Fibroblast of the aortic adventitia (primary cell): ENCODE measurements at regions not wholly inside any gene's neighbourhood (a gene's known extent, or its start where the extent isn't known, plus 50 kb on each side); places are given as distances from the start of the nearest gene placed in this dataset.

Experiments
- DNase-seq: peaks from one replicate; pipeline ENCODE4 v3.0.0-alpha.2; 2010; ENCODE audit warnings: low read depth
- H3K4me3 ChIP-seq: 2 replicates; pipeline ENCODE4 v1.5.1; 2011; ENCODE audit warnings: low read depth, mild to moderate bottlenecking, control low read depth, low read length, moderate library complexity
- TF ChIP-seq, protein P1 (sequence below): IDR thresholded peaks from 2 replicates; pipeline ENCODE4 v1.5.1; 2011; ENCODE audit warnings: mild to moderate bottlenecking, low read length, control low read depth, inconsistent platforms; ENCODE audit not compliant: insufficient read depth

DNA sequence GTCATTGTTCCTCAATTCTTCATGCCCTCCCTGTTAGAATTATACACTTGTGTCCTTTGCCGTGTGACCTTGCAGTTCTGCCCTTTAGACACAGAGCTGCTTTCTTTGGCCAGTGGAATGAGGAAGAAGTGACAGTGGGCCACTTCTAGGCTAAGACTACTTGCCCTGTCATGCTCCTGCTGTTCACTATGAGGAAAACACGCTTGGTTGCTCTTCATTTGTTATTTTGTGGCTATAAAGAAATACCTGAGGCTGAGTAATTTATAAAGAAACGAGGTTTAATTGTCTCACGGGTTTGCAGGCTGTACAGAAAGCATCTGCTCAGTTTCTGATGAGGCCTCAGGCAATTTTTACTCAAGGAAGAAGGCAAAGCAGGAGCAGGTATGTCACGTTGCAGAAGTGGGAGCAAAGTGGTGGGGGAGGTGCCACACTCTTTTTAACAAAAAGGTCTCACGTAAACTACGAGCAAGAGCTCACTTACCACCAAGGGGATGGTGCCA is 279.1 kb upstream of the DMAC1 start:
- no peak for DNase-seq
- H3K4me3 ChIP-seq: no peak overlapping the region
- TF ChIP-seq, protein P1, sequence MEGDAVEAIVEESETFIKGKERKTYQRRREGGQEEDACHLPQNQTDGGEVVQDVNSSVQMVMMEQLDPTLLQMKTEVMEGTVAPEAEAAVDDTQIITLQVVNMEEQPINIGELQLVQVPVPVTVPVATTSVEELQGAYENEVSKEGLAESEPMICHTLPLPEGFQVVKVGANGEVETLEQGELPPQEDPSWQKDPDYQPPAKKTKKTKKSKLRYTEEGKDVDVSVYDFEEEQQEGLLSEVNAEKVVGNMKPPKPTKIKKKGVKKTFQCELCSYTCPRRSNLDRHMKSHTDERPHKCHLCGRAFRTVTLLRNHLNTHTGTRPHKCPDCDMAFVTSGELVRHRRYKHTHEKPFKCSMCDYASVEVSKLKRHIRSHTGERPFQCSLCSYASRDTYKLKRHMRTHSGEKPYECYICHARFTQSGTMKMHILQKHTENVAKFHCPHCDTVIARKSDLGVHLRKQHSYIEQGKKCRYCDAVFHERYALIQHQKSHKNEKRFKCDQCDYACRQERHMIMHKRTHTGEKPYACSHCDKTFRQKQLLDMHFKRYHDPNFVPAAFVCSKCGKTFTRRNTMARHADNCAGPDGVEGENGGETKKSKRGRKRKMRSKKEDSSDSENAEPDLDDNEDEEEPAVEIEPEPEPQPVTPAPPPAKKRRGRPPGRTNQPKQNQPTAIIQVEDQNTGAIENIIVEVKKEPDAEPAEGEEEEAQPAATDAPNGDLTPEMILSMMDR: no peak

GRCh38 chr9:8074713-8075286 is 275.2 kb upstream of the DMAC1 start:
- no peak for DNase-seq
- no peak overlapping the region for H3K4me3 ChIP-seq
- TF ChIP-seq, protein P1: no peak

GRCh38 chr9:8071445-8071798 is 271.8 kb upstream of the DMAC1 start:
- TF ChIP-seq, protein P1: no peak
- H3K4me3 ChIP-seq: no peak overlapping the region
- no peak for DNase-seq

GRCh38 chr9:8070779-8071444 is 271.3 kb upstream of the DMAC1 start:
- no peak overlapping the region for H3K4me3 ChIP-seq
- no peak for DNase-seq
- TF ChIP-seq, protein P1: no peak

DNA sequence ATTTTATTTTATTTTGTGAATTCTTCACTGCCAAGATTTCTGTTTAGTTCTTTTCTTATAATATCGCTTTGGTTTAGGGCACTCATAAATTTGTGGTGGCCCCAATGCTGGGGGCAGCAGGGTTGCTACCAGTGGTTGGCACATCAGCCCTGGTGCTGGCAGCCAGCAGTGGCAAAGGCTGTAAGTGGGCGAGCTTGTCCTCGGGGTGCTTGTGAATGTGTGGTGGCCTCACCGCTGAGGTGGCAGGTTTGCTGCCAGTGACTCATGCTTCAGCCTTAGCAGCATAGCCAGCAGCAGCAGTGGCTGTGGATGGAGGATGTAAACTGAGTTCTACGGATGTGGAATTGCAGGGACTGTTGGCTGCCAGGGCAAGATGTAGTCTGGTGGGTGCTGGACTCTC is 262.9 kb upstream of the DMAC1 start:
- no peak overlapping the region for H3K4me3 ChIP-seq
- TF ChIP-seq, protein P1: no peak
- no peak for DNase-seq

DNA sequence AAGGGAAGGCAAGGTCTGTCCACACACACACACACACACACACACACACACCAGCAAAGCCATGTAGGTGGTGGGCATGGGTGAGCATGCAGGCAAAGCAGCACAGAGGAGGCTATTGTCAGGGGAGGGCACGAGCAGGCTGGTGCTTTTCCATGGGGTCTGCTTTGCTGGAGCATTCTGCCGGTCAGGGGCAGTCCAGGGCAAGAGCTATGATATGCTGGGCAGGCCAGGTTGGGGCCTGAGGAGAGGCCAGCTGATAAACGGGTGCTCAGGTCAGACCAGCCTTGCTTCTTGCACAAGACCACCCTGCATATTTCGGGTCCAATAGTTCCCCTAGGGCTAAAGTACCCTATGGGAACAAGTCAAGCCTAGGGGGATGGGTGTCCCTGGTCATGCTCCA is 253.9 kb upstream of the DMAC1 start:
- TF ChIP-seq, protein P1: no peak
- no peak overlapping the region for H3K4me3 ChIP-seq
- no peak for DNase-seq
